ENCODE measurements at regions not wholly inside any gene's neighbourhood (a gene's known extent, or its start where the extent isn't known, plus 50 kb on each side); places are given as distances from the start of the nearest gene placed in this dataset.
"Not testable (repeated sequence)": the region's sequence is repeated elsewhere in the genome, so short reads cannot be mapped to it uniquely, and the experiment has no call there.

DNA sequence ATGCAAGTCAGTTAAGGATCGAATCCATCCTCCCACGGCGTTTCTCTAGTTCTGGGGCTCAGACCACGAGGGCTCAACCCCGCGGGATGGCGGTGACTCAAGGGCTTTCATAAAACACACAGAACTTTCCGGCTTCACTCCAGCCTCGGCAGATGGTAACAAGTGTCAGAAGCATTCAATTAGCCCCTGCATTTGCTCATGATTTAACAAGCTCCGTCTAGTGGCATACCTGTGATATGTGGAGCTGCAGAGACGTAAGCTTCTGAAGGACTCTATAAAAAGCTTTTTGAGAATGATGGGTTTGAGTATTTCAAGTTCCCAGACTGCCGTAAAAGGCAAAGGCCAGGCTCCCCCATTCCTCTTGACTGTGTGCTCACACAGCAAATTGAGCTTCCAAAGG is 91.3 kb upstream of the SEC14L1 start:
- TF ChIP-seq, protein P1, sequence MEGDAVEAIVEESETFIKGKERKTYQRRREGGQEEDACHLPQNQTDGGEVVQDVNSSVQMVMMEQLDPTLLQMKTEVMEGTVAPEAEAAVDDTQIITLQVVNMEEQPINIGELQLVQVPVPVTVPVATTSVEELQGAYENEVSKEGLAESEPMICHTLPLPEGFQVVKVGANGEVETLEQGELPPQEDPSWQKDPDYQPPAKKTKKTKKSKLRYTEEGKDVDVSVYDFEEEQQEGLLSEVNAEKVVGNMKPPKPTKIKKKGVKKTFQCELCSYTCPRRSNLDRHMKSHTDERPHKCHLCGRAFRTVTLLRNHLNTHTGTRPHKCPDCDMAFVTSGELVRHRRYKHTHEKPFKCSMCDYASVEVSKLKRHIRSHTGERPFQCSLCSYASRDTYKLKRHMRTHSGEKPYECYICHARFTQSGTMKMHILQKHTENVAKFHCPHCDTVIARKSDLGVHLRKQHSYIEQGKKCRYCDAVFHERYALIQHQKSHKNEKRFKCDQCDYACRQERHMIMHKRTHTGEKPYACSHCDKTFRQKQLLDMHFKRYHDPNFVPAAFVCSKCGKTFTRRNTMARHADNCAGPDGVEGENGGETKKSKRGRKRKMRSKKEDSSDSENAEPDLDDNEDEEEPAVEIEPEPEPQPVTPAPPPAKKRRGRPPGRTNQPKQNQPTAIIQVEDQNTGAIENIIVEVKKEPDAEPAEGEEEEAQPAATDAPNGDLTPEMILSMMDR (IDR thresholded peaks at IDR 0.05; ENCODE audit: low read depth, low read length, missing control alignments) = peak; percentile 7
- peak; percentile 7 for DNase-seq (ENCODE audit: extremely low read depth, low read depth)

DNA sequence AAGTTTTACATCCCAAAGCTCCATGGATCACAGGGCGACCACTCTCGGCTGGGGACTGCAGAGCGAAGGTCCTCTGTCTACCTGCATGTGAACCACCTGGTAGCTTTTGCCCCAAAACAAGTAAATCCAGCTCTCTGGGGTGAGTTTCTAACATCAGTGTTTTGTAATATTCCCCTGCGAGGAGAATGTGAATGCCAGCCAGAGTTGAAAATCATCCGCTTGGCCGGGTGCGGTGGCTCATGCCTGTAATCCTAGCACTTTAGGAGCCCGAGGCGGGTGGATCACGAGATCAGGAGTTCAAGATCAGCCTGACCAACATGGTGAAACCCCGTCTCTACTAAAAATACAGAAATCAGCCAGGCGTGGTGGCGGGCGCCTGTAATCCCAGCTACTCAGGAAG is 89.9 kb upstream of the SEC14L1 start:
- not testable (repeated sequence) for H3K4me3 ChIP-seq (replicated peaks; ENCODE audit: low read depth, low read length); DNase-seq (ENCODE audit: extremely low read depth, low read depth)

More for the DNA sequence above, 91.3 kb upstream of the SEC14L1 start:
- no peak overlapping the region for H3K4me3 ChIP-seq (replicated peaks; ENCODE audit: low read depth, low read length)

DNA sequence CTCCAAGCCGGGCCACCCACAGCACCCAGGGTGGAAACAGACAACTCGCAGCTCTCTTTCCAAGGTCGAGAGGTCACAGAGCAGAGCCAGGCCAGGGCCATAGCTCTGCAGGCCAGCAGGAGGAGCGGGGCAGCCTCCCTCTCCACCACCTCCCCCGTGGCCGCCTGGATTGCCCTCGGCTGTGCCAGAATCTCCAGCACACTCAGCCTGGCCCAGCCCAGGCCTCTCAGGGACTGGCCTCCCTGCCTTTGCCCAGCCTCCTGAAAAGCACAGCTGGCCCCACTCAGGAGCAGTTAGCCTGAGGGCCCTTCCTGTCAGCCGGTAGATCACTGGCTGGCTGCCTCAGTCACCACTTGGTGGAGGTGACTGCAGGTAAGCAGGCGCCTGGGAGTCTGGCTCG is 85.8 kb upstream of the SEC14L1 start:
- no peak for DNase-seq (ENCODE audit: extremely low read depth, low read depth)
- no peak overlapping the region for H3K4me3 ChIP-seq (replicated peaks; ENCODE audit: low read depth, low read length)
- TF ChIP-seq, protein P1 (IDR thresholded peaks at IDR 0.05; ENCODE audit: low read depth, low read length, missing control alignments) = no peak

DNA sequence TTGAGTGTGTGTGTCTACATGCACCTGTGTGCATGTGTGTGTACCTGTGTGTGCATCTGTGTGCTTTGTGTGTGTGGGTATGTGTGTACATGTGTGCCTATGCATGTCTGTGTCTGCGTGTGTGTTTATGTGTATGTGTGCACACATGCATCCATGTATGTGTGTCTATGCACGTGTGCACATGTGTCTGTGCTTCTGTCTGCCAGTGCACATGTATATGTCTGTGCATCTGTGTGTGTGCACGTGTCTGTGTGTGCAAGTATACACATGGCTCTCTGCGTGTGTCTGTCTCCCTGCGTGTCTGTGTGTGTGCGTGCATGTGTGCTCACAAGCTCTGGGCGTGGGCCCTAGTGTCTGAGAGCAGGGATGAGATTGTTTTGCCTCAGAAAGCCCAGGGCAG is 85.3 kb upstream of the SEC14L1 start:
- DNase-seq (ENCODE audit: extremely low read depth, low read depth) = no peak
- no peak overlapping the region for H3K4me3 ChIP-seq (replicated peaks; ENCODE audit: low read depth, low read length)
- TF ChIP-seq, protein P1 (IDR thresholded peaks at IDR 0.05; ENCODE audit: low read depth, low read length, missing control alignments) = no peak

DNA sequence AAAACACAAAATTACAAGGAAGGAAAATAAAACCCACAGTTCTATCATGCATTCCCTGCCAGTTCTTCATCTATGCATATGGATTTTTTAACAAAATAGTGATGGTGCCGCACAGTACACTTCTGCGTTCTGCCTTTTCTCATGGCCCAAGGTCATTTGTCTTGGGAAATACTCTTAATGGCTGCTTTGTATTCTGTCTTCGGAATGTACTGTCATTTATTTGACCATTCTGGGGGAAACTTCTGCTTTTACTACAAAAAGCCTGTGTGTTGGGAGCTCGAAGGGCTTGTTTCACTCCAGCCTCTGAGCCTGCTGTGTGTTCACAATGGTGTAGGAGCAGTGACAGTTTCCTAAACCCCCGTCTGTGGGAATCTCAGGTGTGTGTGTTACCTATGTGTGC is 82.8 kb upstream of the SEC14L1 start:
- no peak for DNase-seq (ENCODE audit: extremely low read depth, low read depth)
- no peak overlapping the region for H3K4me3 ChIP-seq (replicated peaks; ENCODE audit: low read depth, low read length)

DNA sequence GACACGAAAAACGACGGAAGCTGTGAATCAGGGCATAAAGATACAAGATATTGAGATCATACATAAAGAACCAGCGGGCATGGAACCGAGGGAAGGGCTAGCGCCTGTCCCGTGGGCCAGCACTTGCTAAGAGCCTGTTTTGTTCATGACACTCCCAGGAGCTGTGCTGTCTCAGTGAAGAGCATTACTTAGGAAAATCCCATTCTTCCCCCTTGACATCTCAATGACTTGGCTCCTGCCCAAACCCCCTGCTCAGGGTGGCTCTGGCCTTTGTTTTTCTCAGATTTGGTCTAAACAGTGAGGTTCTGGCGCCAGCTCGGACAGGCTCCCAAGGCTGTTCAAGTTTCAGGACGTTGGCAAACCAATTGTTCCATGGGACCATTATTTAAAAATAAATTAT is 79.1 kb upstream of the SEC14L1 start:
- TF ChIP-seq, protein P1 (IDR thresholded peaks at IDR 0.05; ENCODE audit: low read depth, low read length, missing control alignments) = no peak
- no peak overlapping the region for H3K4me3 ChIP-seq (replicated peaks; ENCODE audit: low read depth, low read length)
- DNase-seq (ENCODE audit: extremely low read depth, low read depth) = no peak

More for the DNA sequence above, 82.8 kb upstream of the SEC14L1 start:
- TF ChIP-seq, protein P1 (IDR thresholded peaks at IDR 0.05; ENCODE audit: low read depth, low read length, missing control alignments) = no peak

DNA sequence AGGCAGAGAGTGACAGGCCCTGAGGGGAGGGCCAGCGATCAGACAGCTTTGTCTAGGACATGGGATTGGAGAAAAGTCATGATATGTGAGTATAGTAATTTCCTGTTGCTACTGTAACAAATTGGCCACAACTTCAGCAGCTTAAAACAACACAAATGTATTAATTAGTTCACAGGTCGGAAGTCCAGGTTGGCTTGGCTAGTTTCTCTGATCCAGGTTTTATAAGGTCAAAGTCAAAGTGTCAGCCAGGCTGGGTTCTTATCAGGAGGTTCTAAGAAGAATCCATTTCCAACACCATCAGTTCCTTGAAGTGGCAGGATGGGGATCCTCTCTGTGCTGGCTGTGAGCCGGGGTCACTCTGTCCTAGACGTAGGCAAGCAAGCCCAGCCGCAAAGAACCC is 76.2 kb upstream of the SEC14L1 start:
- no peak overlapping the region for H3K4me3 ChIP-seq (replicated peaks; ENCODE audit: low read depth, low read length)
- no peak for DNase-seq (ENCODE audit: extremely low read depth, low read depth)
- TF ChIP-seq, protein P1 (IDR thresholded peaks at IDR 0.05; ENCODE audit: low read depth, low read length, missing control alignments) = no peak

Data from HFF-Myc (cell line).